ENCODE measurements at regions not wholly inside any gene's neighbourhood (a gene's known extent, or its start where the extent isn't known, plus 50 kb on each side); places are given as distances from the start of the nearest gene placed in this dataset.

GRCh38 chr5:165152058-165152457 is 1646.6 kb downstream of the MAT2B start:
- DNase-seq, result no peak

GRCh38 chr5:165157219-165157618 is 1651.8 kb downstream of the MAT2B start:
- no peak for DNase-seq

DNA sequence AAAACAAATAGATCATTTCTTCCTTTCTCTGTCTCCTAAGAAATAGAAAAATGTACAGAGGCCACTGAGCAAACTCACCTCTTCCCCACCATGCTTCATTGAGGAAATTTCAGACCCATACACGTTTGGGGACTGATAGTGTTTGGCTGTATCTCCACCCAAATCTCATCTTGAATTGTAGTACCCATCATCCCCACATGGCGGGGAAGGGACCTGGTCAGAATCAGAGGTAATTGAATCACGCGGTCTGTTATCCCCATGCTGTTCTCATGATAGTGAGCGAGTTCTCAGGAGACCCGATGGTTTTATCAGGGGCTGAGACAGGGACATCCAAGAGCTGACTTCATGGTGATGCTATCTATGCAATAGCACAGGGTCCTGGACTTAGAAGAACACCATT is 1655.8 kb downstream of the MAT2B start:
- no peak for DNase-seq

DNA sequence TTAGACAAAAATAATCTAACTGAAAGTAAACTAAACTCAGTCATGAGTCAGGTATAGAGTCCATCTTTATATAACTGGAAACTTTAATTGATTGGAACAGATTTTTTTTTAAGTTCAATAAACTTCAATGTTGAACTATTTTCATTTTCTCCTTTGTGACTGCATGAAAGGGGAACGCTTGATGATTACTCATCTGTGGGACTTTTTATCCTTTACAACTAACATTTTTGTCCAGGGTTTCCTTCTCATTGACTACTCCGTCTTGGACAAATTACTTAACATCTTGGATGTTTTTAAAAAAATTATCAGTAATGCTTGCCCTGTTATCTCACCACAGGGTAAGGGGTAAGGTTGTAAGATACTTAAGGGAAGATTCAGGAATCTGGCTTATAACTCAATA is 1658.4 kb downstream of the MAT2B start:
- no peak for DNase-seq

DNA sequence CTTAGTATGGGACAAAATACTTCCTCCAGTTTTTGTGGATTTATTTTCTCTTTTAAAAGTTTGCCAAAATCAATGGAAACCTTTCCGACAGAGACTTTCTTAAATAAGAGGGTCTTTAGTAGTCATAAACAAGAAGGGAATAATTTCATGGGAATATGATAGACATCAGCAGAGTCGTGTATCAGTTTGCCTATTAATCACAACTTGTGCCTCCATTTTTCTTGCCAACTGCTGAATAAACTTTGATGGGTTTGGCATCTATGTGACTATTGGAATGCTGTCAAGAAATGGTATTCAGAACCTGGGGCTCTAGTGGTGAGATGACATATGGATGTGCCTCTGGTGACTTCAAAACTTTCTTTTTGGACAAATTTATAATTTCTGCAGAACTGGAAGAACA is 1668.2 kb downstream of the MAT2B start:
- DNase-seq, result no peak

DNA sequence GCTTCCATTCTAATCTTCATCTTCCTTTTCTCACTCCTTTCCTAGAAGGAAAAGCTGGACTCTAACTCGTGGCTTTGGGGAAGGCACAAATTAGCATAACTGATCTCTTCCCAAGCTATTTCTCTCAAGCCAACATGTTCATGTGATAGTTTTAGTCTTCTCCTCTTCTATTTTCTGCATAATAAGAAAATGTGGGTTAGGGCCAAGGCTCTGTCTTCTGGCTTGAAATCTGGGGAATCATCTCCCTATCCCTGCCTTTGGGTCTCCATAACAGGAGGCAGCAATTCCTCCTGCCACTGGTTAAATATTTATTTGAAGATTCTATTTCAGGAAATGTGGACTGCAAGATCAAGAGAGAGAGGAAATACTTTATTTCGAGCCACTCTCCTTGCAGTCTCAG is 1669.6 kb downstream of the MAT2B start:
- no peak for DNase-seq

DNA sequence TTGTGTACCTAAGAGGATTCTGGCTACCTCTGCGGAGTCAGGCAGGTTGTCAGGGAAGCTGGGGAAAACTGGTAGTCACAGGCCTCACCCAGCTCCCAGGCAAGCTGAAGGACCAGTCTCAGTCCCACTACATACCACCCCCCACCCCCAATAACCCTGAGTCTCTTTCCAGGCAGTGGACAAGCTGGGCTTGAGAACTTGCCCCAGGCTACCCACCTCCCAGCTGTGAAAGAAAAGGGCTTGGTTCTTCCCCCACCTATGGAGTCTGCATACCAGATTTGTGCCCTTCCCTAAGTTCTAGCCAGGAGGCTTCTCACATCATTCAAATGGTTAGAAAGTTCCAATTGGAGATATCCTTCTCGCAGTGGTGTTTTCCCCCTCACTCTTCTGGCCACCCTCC is 1678.8 kb downstream of the MAT2B start:
- DNase-seq, result no peak

DNA sequence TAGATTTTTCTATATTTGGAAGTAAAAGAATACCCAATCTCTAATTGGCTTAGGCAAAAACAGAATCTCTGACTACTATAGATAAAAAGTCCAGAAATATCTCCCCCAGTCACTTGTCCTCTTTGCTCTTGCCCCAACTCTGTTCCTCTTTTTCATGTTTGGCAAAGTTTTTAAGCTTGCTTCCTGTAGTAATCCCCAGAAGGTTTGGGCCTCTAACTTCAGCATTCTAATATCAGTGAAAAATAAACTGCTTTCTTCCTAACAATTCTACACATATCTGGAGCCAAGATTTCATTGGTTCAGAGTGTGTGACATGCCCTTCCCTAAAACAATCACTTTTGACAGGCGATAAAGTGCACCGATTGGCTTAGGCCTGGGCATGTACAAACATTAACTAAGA is 1680.3 kb downstream of the MAT2B start:
- DNase-seq, result peak in 1 of 2 donors; percentile 51

DNA sequence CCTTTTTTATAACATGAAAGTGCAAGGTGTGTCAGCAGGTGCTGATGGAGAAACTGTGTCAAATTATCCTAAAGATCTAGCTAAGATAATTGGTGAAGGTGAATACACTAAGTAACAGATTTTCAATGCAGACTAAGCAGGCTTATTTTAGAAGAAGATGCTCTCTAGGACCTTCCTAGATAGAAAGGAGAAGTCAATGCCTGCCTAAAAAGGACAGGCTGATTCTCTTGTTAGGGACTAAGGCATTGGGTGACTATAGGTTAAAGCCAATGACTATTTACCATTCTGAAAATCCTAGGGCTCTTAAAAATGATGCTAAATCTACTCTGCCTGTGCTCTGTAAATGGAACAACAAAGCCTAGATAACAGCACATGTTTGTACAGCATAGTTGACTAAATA is 1682.4 kb downstream of the MAT2B start:
- DNase-seq, result peak in 1 of 2 donors; percentile 4

GRCh38 chr5:165188556-165189175 is 1683.2 kb downstream of the MAT2B start:
- DNase-seq, result peak in 1 of 2 donors; percentile 53

GRCh38 chr5:165196961-165197360 is 1691.5 kb downstream of the MAT2B start:
- DNase-seq, result no peak

DNA sequence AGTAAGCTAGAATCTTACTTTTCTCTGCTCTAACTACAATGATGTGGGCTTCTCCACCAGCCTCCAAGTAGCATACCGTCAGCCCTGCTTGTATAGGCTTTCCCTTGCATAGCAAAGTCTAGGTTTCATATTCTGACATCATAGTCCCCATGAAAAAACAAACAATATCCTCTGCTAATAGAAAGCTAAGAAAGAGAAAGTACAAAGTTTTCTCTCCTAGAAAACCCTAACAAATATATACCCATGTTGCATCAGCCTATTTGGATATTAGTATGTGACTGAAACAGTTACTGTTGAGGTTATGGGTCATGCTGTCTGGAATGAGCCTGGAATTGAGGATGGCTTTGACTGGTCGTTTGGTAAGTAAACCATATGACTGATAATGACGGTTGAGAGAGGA is 1696.0 kb downstream of the MAT2B start:
- no peak for DNase-seq

DNA sequence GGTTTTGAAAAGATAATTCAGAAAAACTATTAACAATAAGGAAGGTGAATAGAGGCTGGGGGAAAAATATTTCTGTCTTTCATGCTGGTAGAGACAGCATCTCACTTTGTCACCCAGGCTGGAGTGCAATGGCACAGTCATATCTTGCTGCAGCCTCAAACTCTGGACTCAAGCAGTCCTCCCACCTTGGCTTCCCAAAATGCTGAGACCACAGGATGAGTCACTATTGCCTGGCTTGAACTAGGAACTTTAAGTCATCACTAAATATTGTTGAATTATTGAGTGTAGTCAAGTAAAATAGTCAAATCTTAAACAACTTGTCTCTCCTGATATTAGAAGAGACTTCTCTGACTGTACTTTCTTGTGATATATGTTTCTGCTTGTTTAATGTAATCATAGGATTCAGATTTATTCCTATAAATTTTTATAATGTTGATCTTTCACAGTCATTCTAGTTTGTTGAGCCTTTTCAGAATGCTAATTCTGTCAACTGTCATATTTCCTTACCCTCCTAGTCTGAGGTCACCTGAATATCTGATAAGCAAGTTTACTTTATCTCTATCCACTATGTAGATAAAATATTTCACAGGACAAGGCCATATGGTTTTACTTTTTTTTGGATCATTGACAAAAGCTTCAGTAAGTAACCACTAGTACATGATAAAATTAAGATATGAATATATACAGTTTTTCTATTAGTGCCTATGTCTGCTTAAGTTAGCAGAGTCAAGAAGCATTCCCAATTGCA is 1696.5 kb downstream of the MAT2B start:
- peak in 1 of 2 donors; percentile 52 for DNase-seq

- no peak for DNase-seq
Measured at GRCh38 chr5:165202519-165202910, 1697.1 kb downstream of the MAT2B start.

DNA sequence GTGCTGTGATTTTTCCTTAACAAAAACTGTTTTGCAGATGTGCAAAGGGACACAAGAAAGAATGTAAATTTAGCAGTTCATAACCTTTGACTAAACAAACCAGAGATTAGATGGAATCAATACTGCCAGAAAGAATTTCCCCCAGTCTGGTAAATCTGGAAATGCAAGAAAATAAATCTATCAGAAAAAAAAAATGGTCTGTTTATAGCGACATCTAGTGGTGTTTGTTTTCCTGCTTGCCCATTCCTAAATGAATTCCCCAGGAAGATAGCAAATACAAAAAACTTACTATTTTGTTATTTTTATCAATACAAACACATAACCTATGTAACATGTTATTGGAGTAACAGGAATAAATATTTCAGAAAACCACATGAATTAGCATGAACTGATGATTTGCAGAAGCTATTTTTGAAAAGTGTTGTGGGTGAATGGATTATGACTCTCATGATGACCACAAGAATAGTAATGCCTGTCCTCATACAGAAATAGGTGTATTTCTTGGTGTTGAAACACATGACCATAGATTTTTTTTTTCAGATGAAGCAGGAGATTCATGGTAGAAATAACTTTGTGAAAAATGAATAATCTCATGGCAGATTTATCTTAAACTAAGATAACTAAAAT is 1703.8 kb downstream of the MAT2B start:
- peak in 1 of 2 donors; percentile 17 for DNase-seq

DNA sequence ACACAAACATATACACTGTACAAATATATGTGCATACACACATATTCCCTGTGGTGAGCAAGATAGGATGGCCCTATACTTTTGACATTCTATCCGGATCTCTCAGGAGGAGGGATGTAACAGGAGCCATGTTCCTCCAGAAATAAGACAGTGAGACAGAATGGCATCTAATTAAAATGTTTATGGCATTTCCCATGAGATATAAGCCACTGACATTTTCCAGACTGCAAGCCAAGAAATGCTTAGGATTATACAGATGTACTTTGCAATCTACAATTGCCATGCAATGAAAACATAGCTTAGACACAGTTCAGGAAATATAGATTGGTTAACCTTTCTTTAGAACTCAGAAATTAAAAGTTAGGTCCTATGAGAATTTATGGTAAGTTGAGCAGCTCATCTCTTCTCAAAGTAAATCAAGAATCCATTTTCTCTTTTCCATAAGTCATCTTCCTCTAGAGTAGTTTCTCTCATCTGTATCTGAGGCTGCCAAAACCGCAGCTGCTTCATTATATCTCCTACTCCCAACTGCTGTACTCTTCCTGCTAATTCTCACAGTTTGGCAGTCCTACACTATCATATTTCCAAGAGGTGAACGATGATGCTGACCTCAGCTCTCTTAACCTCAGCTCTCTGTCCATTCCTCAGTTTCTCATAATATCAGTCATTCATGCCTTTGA is 1719.1 kb downstream of the MAT2B start:
- no peak for DNase-seq

- DNase-seq, result no peak
Measured at GRCh38 chr5:165227515-165227914, 1722.1 kb downstream of the MAT2B start.

DNA sequence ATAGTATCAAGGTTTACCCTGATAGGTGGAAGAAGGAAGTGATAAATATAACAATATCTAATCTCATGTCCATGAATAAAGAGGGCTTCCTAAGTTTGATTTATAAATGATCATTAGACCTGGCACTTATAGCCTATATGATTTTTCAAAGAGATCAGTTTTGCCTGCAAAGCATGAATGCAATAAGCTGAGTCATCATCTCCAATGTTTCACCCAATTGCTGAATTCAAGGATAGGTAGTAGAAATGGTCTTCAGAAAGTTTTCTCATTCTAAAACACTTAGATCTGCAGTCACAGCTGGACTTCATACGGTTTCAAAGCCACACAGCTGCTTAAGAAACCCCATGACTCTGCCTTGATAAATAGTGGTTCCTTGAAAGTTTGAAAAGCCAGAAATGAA is 1722.8 kb downstream of the MAT2B start:
- DNase-seq, result no peak

DNA sequence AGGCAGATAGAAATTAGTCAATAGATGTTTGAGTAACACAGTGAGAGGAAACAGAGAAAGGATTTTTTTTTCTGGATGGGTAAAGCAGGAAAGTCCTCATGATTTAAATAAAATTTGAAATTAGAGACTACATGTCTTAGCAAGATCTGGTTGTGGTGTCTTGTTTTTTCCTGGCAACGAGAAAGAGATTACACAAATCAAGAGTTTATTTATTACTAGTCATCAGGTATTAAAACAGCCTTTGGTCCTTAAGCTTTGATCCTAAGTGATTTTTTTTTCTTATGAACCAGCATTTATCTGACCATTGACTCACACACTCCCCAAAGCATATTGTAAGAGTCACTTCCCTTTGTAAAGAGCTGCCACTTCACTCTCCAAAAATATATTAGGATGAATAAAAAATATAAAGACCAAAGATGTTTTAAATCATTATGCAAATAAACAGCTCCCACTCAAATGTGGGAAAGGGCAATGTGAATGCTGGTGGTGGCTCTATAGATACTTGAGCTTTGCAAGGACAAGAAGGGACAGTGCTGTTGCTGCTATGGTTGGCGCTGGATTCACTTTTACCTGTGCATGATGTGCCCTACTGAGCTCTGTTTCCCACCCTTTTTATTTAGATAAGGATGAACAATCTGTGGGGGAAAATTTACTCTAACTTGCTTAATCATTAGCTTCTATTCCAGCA is 1726.5 kb downstream of the MAT2B start:
- DNase-seq, result no peak

DNA sequence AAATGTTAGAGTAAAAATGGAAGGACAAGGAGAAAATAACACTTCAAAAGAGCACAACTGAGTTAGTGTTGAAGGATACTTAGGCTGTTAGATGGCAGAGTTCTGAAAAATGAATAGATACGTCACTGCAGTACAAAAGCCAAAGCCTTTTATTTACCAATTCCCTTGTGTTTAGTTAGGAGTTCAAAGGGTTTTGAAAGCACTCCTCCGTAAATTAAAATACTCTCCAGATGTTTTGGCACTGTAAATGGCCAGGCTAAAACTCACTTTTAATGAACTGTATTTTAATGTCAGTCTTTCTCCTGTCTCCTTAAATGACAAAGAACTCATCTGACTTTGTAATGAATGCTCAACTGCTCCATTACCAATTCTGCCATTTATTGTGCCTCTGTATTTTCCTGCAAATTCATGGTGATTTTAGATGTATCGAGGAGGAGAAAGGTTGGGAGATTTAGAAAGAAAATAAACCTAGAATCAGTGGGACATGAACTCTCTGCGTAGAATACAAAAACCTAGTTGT is 1727.2 kb downstream of the MAT2B start:
- DNase-seq, result no peak

DNA sequence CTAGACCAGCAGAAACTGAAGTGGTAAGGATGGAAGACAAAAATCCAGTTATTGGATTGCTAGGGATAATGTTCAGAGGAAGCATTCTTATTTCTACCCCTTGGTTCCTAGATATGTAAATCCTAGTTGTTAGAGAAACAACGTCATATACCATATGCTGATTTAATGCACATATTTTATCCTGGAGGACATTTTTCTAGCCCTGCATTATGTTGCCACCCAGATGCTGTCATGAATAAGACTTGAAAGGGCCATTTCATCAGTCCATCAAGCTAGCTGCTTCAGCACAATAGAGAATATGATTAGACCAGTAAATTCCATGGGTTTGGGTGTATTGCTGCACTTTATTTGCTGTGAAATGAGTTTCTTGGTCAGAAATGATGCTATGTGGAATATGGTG is 1736.4 kb downstream of the MAT2B start:
- no peak for DNase-seq

DNA sequence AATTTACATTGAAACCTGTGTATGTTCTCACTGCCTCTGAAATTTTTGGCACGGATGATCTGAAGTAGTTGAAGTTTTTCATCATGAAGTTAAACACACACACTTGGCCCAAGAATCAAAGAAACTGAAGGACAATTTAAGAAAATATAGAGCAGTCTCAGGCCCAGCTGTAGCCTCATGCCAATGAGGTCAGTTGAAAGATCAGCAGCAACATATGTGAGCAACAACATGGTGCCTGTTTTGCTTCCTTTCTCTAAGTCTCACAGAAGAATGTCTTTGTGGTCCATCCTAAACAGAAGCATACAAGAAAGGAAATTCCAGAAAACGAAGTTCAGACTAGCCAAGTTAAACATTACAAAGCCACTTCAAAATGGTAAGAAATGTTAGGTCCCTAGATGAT is 1737.2 kb downstream of the MAT2B start:
- no peak for DNase-seq

GRCh38 chr5:165244407-165244806 is 1739.0 kb downstream of the MAT2B start:
- DNase-seq, result no peak

All from bone marrow (tissue), 2 donors.